Neural progenitor cell (in vitro differentiated cells): ENCODE measurements at regions not wholly inside any gene's neighbourhood (a gene's known extent, or its start where the extent isn't known, plus 50 kb on each side); places are given as distances from the start of the nearest gene placed in this dataset.
A peak's percentile ranks its signal among the peaks of the same experiment; 100 is the strongest.
"Not testable (repeated sequence)": the region's sequence is repeated elsewhere in the genome, so short reads cannot be mapped to it uniquely, and the experiment has no call there.

ENCODE experiments used
- DNase-seq: peaks from one replicate; pipeline ENCODE4 v3.0.0-alpha.2; 2016; ENCODE audit warnings: low spot score
- H2AFZ ChIP-seq: fragments of 200-600 bp; sonication (generic); replicated peaks from 2 replicates; pipeline ENCODE4 v1.6.1; 2016; ENCODE audit warnings: antibody characterized with exemption
- H3F3A ChIP-seq: fragments of 200-600 bp; sonication (generic); 2 replicates; pipeline ENCODE4 v1.6.1; 2016; ENCODE audit warnings: antibody characterized with exemption, low read depth
- H3K27ac ChIP-seq: fragments of 200-600 bp; sonication (generic); 2 replicates; pipeline ENCODE4 v1.5.1; 2016; ENCODE audit warnings: mild to moderate bottlenecking
- H3K27me3 ChIP-seq: fragments of 200-600 bp; sonication (generic); 2 replicates; pipeline ENCODE4 v1.6.1; 2016; ENCODE audit warnings: mild to moderate bottlenecking, moderate library complexity
- H3K36me3 ChIP-seq: fragments of 200-600 bp; sonication (generic); 2 replicates; pipeline ENCODE4 v1.5.1; 2016
- H3K4me1 ChIP-seq: fragments of 200-600 bp; sonication (generic); 2 replicates; pipeline ENCODE4 v1.6.1; 2016; ENCODE audit warnings: mixed run types
- H3K4me2 ChIP-seq: fragments of 200-600 bp; sonication (generic); 2 replicates; pipeline ENCODE4 v1.6.1; 2016
- H3K4me3 ChIP-seq: fragments of 200-600 bp; sonication (generic); 2 replicates; pipeline ENCODE4 v1.5.1; 2016
- H3K79me2 ChIP-seq: fragments of 200-600 bp; sonication (generic); 2 replicates; pipeline ENCODE4 v1.6.1; 2016; ENCODE audit warnings: low read depth
- H3K9ac ChIP-seq: fragments of 200-600 bp; sonication (generic); 2 replicates; pipeline ENCODE4 v1.6.1; 2016
- H3K9me3 ChIP-seq: fragments of 200-600 bp; sonication (generic); 2 replicates; pipeline ENCODE4 v1.5.1; 2016; ENCODE audit warnings: low read depth
- H4K20me1 ChIP-seq: fragments of 200-600 bp; sonication (generic); 2 replicates; pipeline ENCODE4 v1.6.1; 2016; ENCODE audit warnings: low read depth
- H3K27ac Mint-ChIP-seq: 3 replicates; pipeline ENCODE4 v1.8.0; 2021; ENCODE audit warnings: mixed read lengths
- H3K27me3 Mint-ChIP-seq: 2 replicates; pipeline ENCODE4 v1.8.0; 2022; ENCODE audit warnings: low read depth, mild to moderate bottlenecking, inconsistent platforms, moderate library complexity, mixed read lengths; ENCODE audit not compliant: insufficient read depth
- H3K36me3 Mint-ChIP-seq: 3 replicates; pipeline ENCODE4 v1.8.0; 2021; ENCODE audit warnings: mixed read lengths
- H3K4me1 Mint-ChIP-seq: 3 replicates; pipeline ENCODE4 v1.8.0; 2021; ENCODE audit warnings: mixed read lengths
- H3K4me3 Mint-ChIP-seq: 3 replicates; pipeline ENCODE4 v1.8.0; 2021; ENCODE audit warnings: mild to moderate bottlenecking, moderate library complexity, mixed read lengths
- H3K9me3 Mint-ChIP-seq: 3 replicates; pipeline ENCODE4 v1.8.0; 2020; ENCODE audit warnings: mixed read lengths
- CTCF ChIP-seq: fragments of 200-600 bp; sonication (generic); IDR thresholded peaks from 2 replicates; pipeline ENCODE4 v1.5.1; 2017; ENCODE audit warnings: antibody characterized with exemption, mild to moderate bottlenecking
- EZH2 ChIP-seq: fragments of 200-600 bp; sonication (generic); IDR thresholded peaks from 2 replicates; pipeline ENCODE4 v1.6.1; 2017; ENCODE audit warnings: antibody characterized with exemption, mild to moderate bottlenecking, moderate library complexity
- EZH2phosphoT487 ChIP-seq: fragments of 200-600 bp; sonication (generic); IDR thresholded peaks from 2 replicates; pipeline ENCODE4 v1.6.1; 2017; ENCODE audit warnings: antibody characterized with exemption

GRCh38 chr3:110995461-110996231 is 76.0 kb upstream of the NECTIN3 start:
- H3K27ac Mint-ChIP-seq: no peak overlapping the region
- Histone ChIP-seq H4K20me1 (no peaks in the 10 kb centered on the region), H3K9me3 (no peaks in the 10 kb centered on the region), H3K27ac (no peak overlapping the region), H3K4me3 (no peak overlapping the region), H3K9ac (no peak overlapping the region), H2AFZ (no peak overlapping the region), H3K4me2 (no peak overlapping the region), H3K36me3 (no peaks in the 10 kb centered on the region), H3K4me1 (no peaks in the 10 kb centered on the region), H3K79me2 (no peaks in the 10 kb centered on the region), H3K27me3 (no peaks in the 10 kb centered on the region), H3F3A (no peaks in the 10 kb centered on the region)
- no peak for DNase-seq
- H3K9me3 Mint-ChIP-seq: no peaks in the 10 kb centered on the region
- H3K27me3 Mint-ChIP-seq: no peaks in the 10 kb centered on the region
- H3K36me3 Mint-ChIP-seq: no peaks in the 10 kb centered on the region
- no peak overlapping the region for H3K4me3 Mint-ChIP-seq
- peaks cover 4% of the 10 kb centered on the region for H3K4me1 Mint-ChIP-seq
- TF ChIP-seq EZH2 (no peak), EZH2phosphoT487 (no peak), CTCF (no peak)

GRCh38 chr3:110998766-110999165 is 72.8 kb upstream of the NECTIN3 start:
- not testable (repeated sequence) for H3F3A ChIP-seq, H3K4me1 ChIP-seq, H3K79me2 ChIP-seq, H3K27ac Mint-ChIP-seq, H3K27me3 ChIP-seq, H4K20me1 ChIP-seq, H3K4me3 Mint-ChIP-seq, H3K36me3 Mint-ChIP-seq, DNase-seq, H2AFZ ChIP-seq, H3K4me1 Mint-ChIP-seq, H3K4me2 ChIP-seq, H3K36me3 ChIP-seq, H3K9ac ChIP-seq, H3K9me3 ChIP-seq, H3K4me3 ChIP-seq, H3K27ac ChIP-seq, H3K27me3 Mint-ChIP-seq
- H3K9me3 Mint-ChIP-seq: peaks cover 14% of the 10 kb centered on the region

- DNase-seq: peak; percentile 34
- peaks cover 12% of the 10 kb centered on the region for H3K9me3 Mint-ChIP-seq
- not testable (repeated sequence) for H3K4me1 ChIP-seq, H3K4me1 Mint-ChIP-seq, H3K4me3 ChIP-seq, H3K27ac ChIP-seq, H3K4me2 ChIP-seq, H3K4me3 Mint-ChIP-seq, H3K27me3 ChIP-seq, H3K79me2 ChIP-seq, H3K27me3 Mint-ChIP-seq, H3K36me3 ChIP-seq, H2AFZ ChIP-seq, H3K9me3 ChIP-seq, H3K36me3 Mint-ChIP-seq, H3K9ac ChIP-seq, H4K20me1 ChIP-seq, H3K27ac Mint-ChIP-seq, H3F3A ChIP-seq
- peak; percentile 47 for TF ChIP-seq CTCF
Measured at GRCh38 chr3:111006485-111006884, 65.1 kb upstream of the NECTIN3 start.

GRCh38 chr3:111012388-111013248 is 59.0 kb upstream of the NECTIN3 start:
- no peaks in the 10 kb centered on the region for H3K79me2 ChIP-seq
- TF ChIP-seq EZH2phosphoT487 (no peak), EZH2 (no peak), CTCF (peak; percentile 61)
- H2AFZ ChIP-seq: peak overlapping the region; percentile 42
- no peaks in the 10 kb centered on the region for H3K36me3 ChIP-seq
- H4K20me1 ChIP-seq: no peaks in the 10 kb centered on the region
- H3K9me3 ChIP-seq: no peaks in the 10 kb centered on the region
- no peaks in the 10 kb centered on the region for H3K36me3 Mint-ChIP-seq
- H3K4me3 ChIP-seq: no peak overlapping the region
- no peaks in the 10 kb centered on the region for H3K4me1 Mint-ChIP-seq
- no peak overlapping the region for H3K27ac ChIP-seq
- peak; percentile 52 for DNase-seq
- H3K27me3 Mint-ChIP-seq: peaks cover 5% of the 10 kb centered on the region
- H3K4me2 ChIP-seq: no peak overlapping the region
- H3K27ac Mint-ChIP-seq: no peak overlapping the region
- no peaks in the 10 kb centered on the region for H3K4me1 ChIP-seq
- no peak overlapping the region for H3K9ac ChIP-seq
- H3K27me3 ChIP-seq: no peaks in the 10 kb centered on the region
- no peaks in the 10 kb centered on the region for H3K9me3 Mint-ChIP-seq
- H3K4me3 Mint-ChIP-seq: no peak overlapping the region
- no peaks in the 10 kb centered on the region for H3F3A ChIP-seq
